Neuron (in vitro differentiated cells): ENCODE measurements at regions not wholly inside any gene's neighbourhood (a gene's known extent, or its start where the extent isn't known, plus 50 kb on each side); places are given as distances from the start of the nearest gene placed in this dataset.

Source experiments
- H2AFZ ChIP-seq: one replicate; pipeline ENCODE4 v1.6.1; 2013; ENCODE audit warnings: low read depth, mild to moderate bottlenecking, inconsistent platforms, low read length, moderate library complexity
- H3K27me3 ChIP-seq: one replicate; pipeline ENCODE4 v1.6.1; 2013; ENCODE audit warnings: low read length; ENCODE audit not compliant: insufficient read depth
- H3K36me3 ChIP-seq: one replicate; pipeline ENCODE4 v1.6.1; 2013; ENCODE audit warnings: low read length; ENCODE audit not compliant: insufficient read depth
- H3K4me1 ChIP-seq: one replicate; pipeline ENCODE4 v1.6.1; 2013; ENCODE audit warnings: low read length; ENCODE audit not compliant: insufficient read depth
- H3K4me3 ChIP-seq: 2 replicates; pipeline ENCODE4 v1.5.1; 2013; ENCODE audit warnings: mild to moderate bottlenecking, low read length, moderate library complexity
- H3K9me3 ChIP-seq: one replicate; pipeline ENCODE4 v1.6.1; 2013; ENCODE audit warnings: low read length

GRCh38 chr21:27475363-27475955 is 508.6 kb upstream of the ADAMTS5 start:
- Histone ChIP-seq H3K27me3 (no peaks in the 10 kb centered on the region), H3K36me3 (no peaks in the 10 kb centered on the region), H3K9me3 (no peaks in the 10 kb centered on the region), H3K4me3 (no peak overlapping the region), H2AFZ (no peak overlapping the region), H3K4me1 (no peaks in the 10 kb centered on the region)

- Histone ChIP-seq H3K4me1 (no peaks in the 10 kb centered on the region), H3K9me3 (no peaks in the 10 kb centered on the region), H3K36me3 (no peaks in the 10 kb centered on the region), H2AFZ (no peak overlapping the region), H3K27me3 (no peaks in the 10 kb centered on the region), H3K4me3 (no peak overlapping the region)
Observed at GRCh38 chr21:27467366-27467765, 500.5 kb upstream of the ADAMTS5 start.

GRCh38 chr21:27466140-27466539 is 499.3 kb upstream of the ADAMTS5 start:
- H2AFZ ChIP-seq = no peak overlapping the region

GRCh38 chr21:27464648-27465047 is 497.8 kb upstream of the ADAMTS5 start:
- Histone ChIP-seq H3K36me3 (no peaks in the 10 kb centered on the region), H3K4me3 (no peak overlapping the region), H3K27me3 (no peaks in the 10 kb centered on the region), H2AFZ (no peak overlapping the region), H3K4me1 (no peaks in the 10 kb centered on the region), H3K9me3 (no peaks in the 10 kb centered on the region)

More at GRCh38 chr21:27466140-27466539, 499.3 kb upstream of the ADAMTS5 start:
- Histone ChIP-seq H3K36me3 (no peaks in the 10 kb centered on the region), H3K4me3 (no peak overlapping the region), H3K27me3 (no peaks in the 10 kb centered on the region), H3K4me1 (no peaks in the 10 kb centered on the region), H3K9me3 (no peaks in the 10 kb centered on the region)

- H3K4me3 ChIP-seq = no peak overlapping the region
- no peaks in the 10 kb centered on the region for H3K9me3 ChIP-seq
- no peak overlapping the region for H2AFZ ChIP-seq
Observed at GRCh38 chr21:27462726-27463125, 495.8 kb upstream of the ADAMTS5 start.

GRCh38 chr21:27454234-27454633 is 487.3 kb upstream of the ADAMTS5 start:
- H3K9me3 ChIP-seq = no peaks in the 10 kb centered on the region
- no peaks in the 10 kb centered on the region for H3K27me3 ChIP-seq
- no peak overlapping the region for H2AFZ ChIP-seq
- H3K36me3 ChIP-seq = no peaks in the 10 kb centered on the region
- no peak overlapping the region for H3K4me3 ChIP-seq
- H3K4me1 ChIP-seq = no peaks in the 10 kb centered on the region

More at GRCh38 chr21:27462726-27463125, 495.8 kb upstream of the ADAMTS5 start:
- Histone ChIP-seq H3K4me1 (no peaks in the 10 kb centered on the region), H3K27me3 (no peaks in the 10 kb centered on the region), H3K36me3 (no peaks in the 10 kb centered on the region)

GRCh38 chr21:27451116-27451515 is 484.2 kb upstream of the ADAMTS5 start:
- H3K4me3 ChIP-seq = no peak overlapping the region
- no peaks in the 10 kb centered on the region for H3K4me1 ChIP-seq
- no peaks in the 10 kb centered on the region for H3K36me3 ChIP-seq
- H3K27me3 ChIP-seq = no peaks in the 10 kb centered on the region
- no peaks in the 10 kb centered on the region for H3K9me3 ChIP-seq
- H2AFZ ChIP-seq = no peak overlapping the region

GRCh38 chr21:27450216-27450615 is 483.3 kb upstream of the ADAMTS5 start:
- Histone ChIP-seq H3K4me1 (no peaks in the 10 kb centered on the region), H3K9me3 (no peaks in the 10 kb centered on the region), H3K27me3 (no peaks in the 10 kb centered on the region), H3K36me3 (no peaks in the 10 kb centered on the region), H2AFZ (no peak overlapping the region), H3K4me3 (no peak overlapping the region)

GRCh38 chr21:27448960-27449359 is 482.1 kb upstream of the ADAMTS5 start:
- H3K36me3 ChIP-seq = no peaks in the 10 kb centered on the region
- no peaks in the 10 kb centered on the region for H3K9me3 ChIP-seq
- H3K4me1 ChIP-seq = no peaks in the 10 kb centered on the region
- H2AFZ ChIP-seq = no peak overlapping the region
- no peak overlapping the region for H3K4me3 ChIP-seq
- no peaks in the 10 kb centered on the region for H3K27me3 ChIP-seq

- H3K4me3 ChIP-seq = no peak overlapping the region
- no peaks in the 10 kb centered on the region for H3K27me3 ChIP-seq
- H3K9me3 ChIP-seq = no peaks in the 10 kb centered on the region
- no peaks in the 10 kb centered on the region for H3K4me1 ChIP-seq
- H2AFZ ChIP-seq = no peak overlapping the region
- H3K36me3 ChIP-seq = no peaks in the 10 kb centered on the region
Observed at GRCh38 chr21:27447843-27448242, 481.0 kb upstream of the ADAMTS5 start.

GRCh38 chr21:27429710-27430341 is 462.9 kb upstream of the ADAMTS5 start:
- H3K27me3 ChIP-seq = no peaks in the 10 kb centered on the region
- H2AFZ ChIP-seq = no peak overlapping the region
- no peaks in the 10 kb centered on the region for H3K4me1 ChIP-seq
- H3K9me3 ChIP-seq = no peaks in the 10 kb centered on the region
- no peaks in the 10 kb centered on the region for H3K36me3 ChIP-seq
- H3K4me3 ChIP-seq = no peak overlapping the region

GRCh38 chr21:27426196-27426595 is 459.3 kb upstream of the ADAMTS5 start:
- Histone ChIP-seq H3K27me3 (no peaks in the 10 kb centered on the region), H3K4me1 (no peaks in the 10 kb centered on the region), H3K36me3 (no peaks in the 10 kb centered on the region), H2AFZ (no peak overlapping the region), H3K4me3 (no peak overlapping the region), H3K9me3 (no peaks in the 10 kb centered on the region)

GRCh38 chr21:27425574-27425973 is 458.7 kb upstream of the ADAMTS5 start:
- Histone ChIP-seq H3K27me3 (no peaks in the 10 kb centered on the region), H3K36me3 (no peaks in the 10 kb centered on the region), H3K4me1 (no peaks in the 10 kb centered on the region), H3K9me3 (no peaks in the 10 kb centered on the region), H3K4me3 (no peak overlapping the region), H2AFZ (no peak overlapping the region)

- H3K27me3 ChIP-seq = no peaks in the 10 kb centered on the region
- H2AFZ ChIP-seq = no peak overlapping the region
- H3K36me3 ChIP-seq = no peaks in the 10 kb centered on the region
- H3K4me3 ChIP-seq = no peak overlapping the region
- no peaks in the 10 kb centered on the region for H3K9me3 ChIP-seq
- no peaks in the 10 kb centered on the region for H3K4me1 ChIP-seq
Observed at GRCh38 chr21:27425172-27425571, 458.3 kb upstream of the ADAMTS5 start.
